GM23338 (cell line): ENCODE measurements at regions not wholly inside any gene's neighbourhood (a gene's known extent, or its start where the extent isn't known, plus 50 kb on each side); places are given as distances from the start of the nearest gene placed in this dataset.

Experiments
- ATAC-seq: fragments of 200-7000 bp; cut with Tn5 transposase; 3 replicates; pipeline ENCODE4 v1.9.1; 2020
- DNase-seq: peaks from one replicate; pipeline ENCODE4 v3.0.0-alpha.2; 2015; ENCODE audit warnings: low spot score
- H2AFZ ChIP-seq: fragments of 200-600 bp; sonication (generic); 2 replicates; pipeline ENCODE4 v1.8.0; 2016; ENCODE audit warnings: antibody characterized with exemption, mild to moderate bottlenecking, moderate library complexity
- H3F3A ChIP-seq: fragments of 200-600 bp; sonication (generic); replicated peaks from 2 replicates; pipeline ENCODE4 v1.8.0; 2017; ENCODE audit warnings: antibody characterized with exemption, mixed run types, low read depth
- H3K27ac ChIP-seq: fragments of 200-600 bp; sonication (generic); 2 replicates; pipeline ENCODE4 v1.6.1; 2016; ENCODE audit warnings: low read depth
- H3K27me3 ChIP-seq: fragments of 200-600 bp; sonication (generic); 2 replicates; pipeline ENCODE4 v1.8.0; 2016; ENCODE audit warnings: mild to moderate bottlenecking, mixed run types, moderate library complexity; ENCODE audit not compliant: insufficient read depth
- H3K36me3 ChIP-seq: fragments of 200-600 bp; sonication (generic); 2 replicates; pipeline ENCODE4 v1.8.0; 2016; ENCODE audit warnings: mild to moderate bottlenecking; ENCODE audit not compliant: insufficient read depth
- H3K4me1 ChIP-seq: fragments of 200-600 bp; sonication (generic); 2 replicates; pipeline ENCODE4 v1.8.0; 2016; ENCODE audit warnings: mild to moderate bottlenecking, moderate library complexity; ENCODE audit not compliant: insufficient read depth
- H3K4me2 ChIP-seq: fragments of 200-600 bp; sonication (generic); 2 replicates; pipeline ENCODE4 v1.7.1; 2017; ENCODE audit warnings: mixed run types
- H3K4me3 ChIP-seq: fragments of 200-600 bp; sonication (generic); 2 replicates; pipeline ENCODE4 v1.6.1; 2016; ENCODE audit warnings: mixed run types
- H3K79me2 ChIP-seq: fragments of 200-600 bp; sonication (generic); replicated peaks from 2 replicates; pipeline ENCODE4 v1.8.0; 2017; ENCODE audit warnings: mild to moderate bottlenecking; ENCODE audit not compliant: insufficient read depth
- H3K9me2 ChIP-seq: fragments of 200-600 bp; sonication (generic); 2 replicates; pipeline ENCODE4 v1.8.0; 2017; ENCODE audit not compliant: insufficient read depth
- H4K20me1 ChIP-seq: fragments of 200-600 bp; sonication (generic); replicated peaks from 2 replicates; pipeline ENCODE4 v1.8.0; 2017; ENCODE audit warnings: mild to moderate bottlenecking; ENCODE audit not compliant: insufficient read depth
- H3K27ac Mint-ChIP-seq: 2 replicates; pipeline ENCODE4 v1.8.0; 2020; ENCODE audit warnings: inconsistent platforms, mild to moderate bottlenecking, moderate library complexity, mixed read lengths
- H3K27me3 Mint-ChIP-seq: 3 replicates; pipeline ENCODE4 v1.8.0; 2022; ENCODE audit warnings: low read depth, mild to moderate bottlenecking, moderate library complexity, mixed read lengths, inconsistent platforms; ENCODE audit not compliant: insufficient read depth, poor library complexity
- H3K36me3 Mint-ChIP-seq: 3 replicates; pipeline ENCODE4 v1.8.0; 2021; ENCODE audit warnings: low read depth, mild to moderate bottlenecking, inconsistent platforms, moderate library complexity, mixed read lengths
- H3K4me1 Mint-ChIP-seq: 3 replicates; pipeline ENCODE4 v1.8.0; 2020; ENCODE audit warnings: mild to moderate bottlenecking, inconsistent platforms, mixed read lengths
- H3K4me3 Mint-ChIP-seq: 3 replicates; pipeline ENCODE4 v1.8.0; 2021; ENCODE audit warnings: moderate library complexity, mild to moderate bottlenecking, inconsistent platforms, mixed read lengths
- H3K9me3 Mint-ChIP-seq: 3 replicates; pipeline ENCODE4 v1.8.0; 2020; ENCODE audit warnings: moderate library complexity, mild to moderate bottlenecking, inconsistent platforms, mixed read lengths
- CREB1 ChIP-seq: fragments of 250-450 bp; sonication (Bioruptor Pico); IDR thresholded peaks from 2 replicates; pipeline ENCODE4 v1.5.0; 2020; ENCODE audit warnings: low read depth, mild to moderate bottlenecking, moderate library complexity
- EZH2 ChIP-seq: fragments of 200-600 bp; sonication (generic); IDR thresholded peaks from one replicate; pipeline ENCODE4 v1.8.0; 2017; ENCODE audit warnings: antibody characterized with exemption, mild to moderate bottlenecking, low read depth; ENCODE audit not compliant: unreplicated experiment
- EZH2phosphoT487 ChIP-seq: fragments of 200-600 bp; sonication (generic); IDR thresholded peaks from one replicate; pipeline ENCODE4 v1.8.1; 2018; ENCODE audit warnings: antibody characterized with exemption; ENCODE audit not compliant: unreplicated experiment
- JUNB ChIP-seq: IDR thresholded peaks from one replicate; pipeline ENCODE4 v1.6.1; 2016; ENCODE audit warnings: antibody characterized with exemption; ENCODE audit not compliant: unreplicated experiment
- NANOG ChIP-seq: IDR thresholded peaks from 2 replicates; pipeline ENCODE4 v1.6.1; 2016; ENCODE audit warnings: antibody characterized with exemption, borderline replicate concordance
- POLR2AphosphoS5 ChIP-seq: IDR thresholded peaks from 2 replicates; pipeline ENCODE4 v1.6.1; 2016; ENCODE audit warnings: antibody characterized with exemption, low read depth
- STAT1 ChIP-seq: IDR thresholded peaks from one replicate; pipeline ENCODE4 v1.6.1; 2016; ENCODE audit warnings: antibody characterized with exemption; ENCODE audit not compliant: unreplicated experiment
- ZNF114 ChIP-seq: fragments of 250-450 bp; sonication (Bioruptor Pico); IDR thresholded peaks from 2 replicates; pipeline ENCODE4 v1.5.0; 2020; ENCODE audit warnings: mild to moderate bottlenecking, moderate library complexity
- ZNF331 ChIP-seq: fragments of 250-450 bp; sonication (Bioruptor Pico); IDR thresholded peaks from 2 replicates; pipeline ENCODE4 v1.5.0; 2020; ENCODE audit warnings: low read depth, mild to moderate bottlenecking, moderate library complexity
- TF ChIP-seq, protein P1 (sequence below), 2 experiments: fragments of 200-600 bp in 1 of 2; sonication (generic) in 1 of 2; conservative IDR thresholded peaks; 2 replicates each; pipeline versions ENCODE4 v1.5.1 to v1.6.1; 2016 to 2017; ENCODE audit warnings: antibody characterized with exemption in 2 of 2, low read depth in 2 of 2, mild to moderate bottlenecking in 2 of 2, moderate library complexity in 1 of 2
- TF ChIP-seq, protein P2 (sequence below): IDR thresholded peaks from 2 replicates; pipeline ENCODE4 v1.6.1; 2016; ENCODE audit warnings: antibody characterized with exemption
- TF ChIP-seq, protein P3 (sequence below): fragments of 250-450 bp; sonication (Bioruptor Pico); IDR thresholded peaks from 2 replicates; pipeline ENCODE4 v1.5.0; 2020; ENCODE audit warnings: mild to moderate bottlenecking, moderate library complexity
- TF ChIP-seq, protein P4 (sequence below): IDR thresholded peaks from one replicate; pipeline ENCODE4 v1.6.1; 2018; ENCODE audit warnings: antibody characterized with exemption; ENCODE audit not compliant: unreplicated experiment

DNA sequence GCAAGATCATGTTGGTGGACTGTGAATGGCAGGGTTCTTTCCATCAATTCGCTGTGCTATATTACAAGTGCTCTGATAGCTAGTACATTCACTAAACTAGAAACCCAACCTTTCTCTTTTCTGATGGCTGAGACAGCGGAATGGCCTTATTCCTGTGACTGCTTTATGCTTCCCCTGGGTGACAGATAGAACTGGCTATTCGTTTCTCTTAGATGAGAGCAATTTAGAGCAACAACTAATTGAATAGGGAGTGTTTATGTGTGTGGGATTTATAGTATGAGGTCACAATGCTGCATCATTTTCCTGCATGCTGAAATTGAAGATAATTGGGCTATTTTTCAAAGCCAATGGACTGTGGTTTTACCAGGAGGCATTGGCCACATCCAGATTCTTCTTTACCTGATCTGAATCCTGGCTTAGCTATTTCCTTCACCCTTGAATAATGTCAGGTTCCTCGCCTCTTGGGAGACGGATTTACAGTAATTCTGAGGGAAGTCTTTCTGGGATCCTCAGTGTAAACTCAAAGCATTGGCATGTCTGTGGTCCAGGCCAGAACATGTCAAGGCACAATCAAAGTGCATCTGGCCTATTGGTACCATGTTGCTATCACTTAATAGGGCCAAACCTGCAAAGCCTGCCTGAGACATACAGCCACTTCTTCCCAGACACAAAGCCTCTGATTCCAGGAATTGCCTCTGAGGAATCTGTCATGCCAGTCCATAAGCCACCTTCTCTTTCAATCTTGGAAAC is 775.0 kb upstream of the API5 start:
- Histone ChIP-seq H3K4me2 (no peak overlapping the region), H3K4me1 (no peaks in the 10 kb centered on the region), H3K27me3 (no peaks in the 10 kb centered on the region), H4K20me1 (no peaks in the 10 kb centered on the region), H3K4me3 (no peak overlapping the region), H3K36me3 (no peaks in the 10 kb centered on the region), H3K9me2 (no peaks in the 10 kb centered on the region), H3K79me2 (no peaks in the 10 kb centered on the region), H2AFZ (no peak overlapping the region), H3K27ac (no peak overlapping the region), H3F3A (no peaks in the 10 kb centered on the region)
- ATAC-seq = no peak
- Mint-ChIP-seq H3K36me3 (no peaks in the 10 kb centered on the region; the same call in 2 of the 3 replicates), H3K9me3 (peaks cover 80% of the 10 kb centered on the region), H3K27ac (no peak overlapping the region), H3K27me3 (no peaks in the 10 kb centered on the region), H3K4me3 (no peak overlapping the region), H3K4me1 (no peaks in the 10 kb centered on the region)
- TF ChIP-seq POLR2AphosphoS5 (no peak), EZH2 (no peak), ZNF114 (CRISPR knock-in tag) (no peak), JUNB (no peak), ZNF331 (CRISPR knock-in tag) (no peak), CREB1 (CRISPR knock-in tag) (no peak), EZH2phosphoT487 (no peak), NANOG (no peak), STAT1 (no peak)
- TF ChIP-seq, protein P1, sequence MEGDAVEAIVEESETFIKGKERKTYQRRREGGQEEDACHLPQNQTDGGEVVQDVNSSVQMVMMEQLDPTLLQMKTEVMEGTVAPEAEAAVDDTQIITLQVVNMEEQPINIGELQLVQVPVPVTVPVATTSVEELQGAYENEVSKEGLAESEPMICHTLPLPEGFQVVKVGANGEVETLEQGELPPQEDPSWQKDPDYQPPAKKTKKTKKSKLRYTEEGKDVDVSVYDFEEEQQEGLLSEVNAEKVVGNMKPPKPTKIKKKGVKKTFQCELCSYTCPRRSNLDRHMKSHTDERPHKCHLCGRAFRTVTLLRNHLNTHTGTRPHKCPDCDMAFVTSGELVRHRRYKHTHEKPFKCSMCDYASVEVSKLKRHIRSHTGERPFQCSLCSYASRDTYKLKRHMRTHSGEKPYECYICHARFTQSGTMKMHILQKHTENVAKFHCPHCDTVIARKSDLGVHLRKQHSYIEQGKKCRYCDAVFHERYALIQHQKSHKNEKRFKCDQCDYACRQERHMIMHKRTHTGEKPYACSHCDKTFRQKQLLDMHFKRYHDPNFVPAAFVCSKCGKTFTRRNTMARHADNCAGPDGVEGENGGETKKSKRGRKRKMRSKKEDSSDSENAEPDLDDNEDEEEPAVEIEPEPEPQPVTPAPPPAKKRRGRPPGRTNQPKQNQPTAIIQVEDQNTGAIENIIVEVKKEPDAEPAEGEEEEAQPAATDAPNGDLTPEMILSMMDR (conservative IDR thresholded peaks at IDR 0.05; ENCODE audit: low read depth in 2 of 2) = no peak
- TF ChIP-seq, protein P2, sequence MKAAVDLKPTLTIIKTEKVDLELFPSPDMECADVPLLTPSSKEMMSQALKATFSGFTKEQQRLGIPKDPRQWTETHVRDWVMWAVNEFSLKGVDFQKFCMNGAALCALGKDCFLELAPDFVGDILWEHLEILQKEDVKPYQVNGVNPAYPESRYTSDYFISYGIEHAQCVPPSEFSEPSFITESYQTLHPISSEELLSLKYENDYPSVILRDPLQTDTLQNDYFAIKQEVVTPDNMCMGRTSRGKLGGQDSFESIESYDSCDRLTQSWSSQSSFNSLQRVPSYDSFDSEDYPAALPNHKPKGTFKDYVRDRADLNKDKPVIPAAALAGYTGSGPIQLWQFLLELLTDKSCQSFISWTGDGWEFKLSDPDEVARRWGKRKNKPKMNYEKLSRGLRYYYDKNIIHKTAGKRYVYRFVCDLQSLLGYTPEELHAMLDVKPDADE = no peak
- TF ChIP-seq, protein P3, sequence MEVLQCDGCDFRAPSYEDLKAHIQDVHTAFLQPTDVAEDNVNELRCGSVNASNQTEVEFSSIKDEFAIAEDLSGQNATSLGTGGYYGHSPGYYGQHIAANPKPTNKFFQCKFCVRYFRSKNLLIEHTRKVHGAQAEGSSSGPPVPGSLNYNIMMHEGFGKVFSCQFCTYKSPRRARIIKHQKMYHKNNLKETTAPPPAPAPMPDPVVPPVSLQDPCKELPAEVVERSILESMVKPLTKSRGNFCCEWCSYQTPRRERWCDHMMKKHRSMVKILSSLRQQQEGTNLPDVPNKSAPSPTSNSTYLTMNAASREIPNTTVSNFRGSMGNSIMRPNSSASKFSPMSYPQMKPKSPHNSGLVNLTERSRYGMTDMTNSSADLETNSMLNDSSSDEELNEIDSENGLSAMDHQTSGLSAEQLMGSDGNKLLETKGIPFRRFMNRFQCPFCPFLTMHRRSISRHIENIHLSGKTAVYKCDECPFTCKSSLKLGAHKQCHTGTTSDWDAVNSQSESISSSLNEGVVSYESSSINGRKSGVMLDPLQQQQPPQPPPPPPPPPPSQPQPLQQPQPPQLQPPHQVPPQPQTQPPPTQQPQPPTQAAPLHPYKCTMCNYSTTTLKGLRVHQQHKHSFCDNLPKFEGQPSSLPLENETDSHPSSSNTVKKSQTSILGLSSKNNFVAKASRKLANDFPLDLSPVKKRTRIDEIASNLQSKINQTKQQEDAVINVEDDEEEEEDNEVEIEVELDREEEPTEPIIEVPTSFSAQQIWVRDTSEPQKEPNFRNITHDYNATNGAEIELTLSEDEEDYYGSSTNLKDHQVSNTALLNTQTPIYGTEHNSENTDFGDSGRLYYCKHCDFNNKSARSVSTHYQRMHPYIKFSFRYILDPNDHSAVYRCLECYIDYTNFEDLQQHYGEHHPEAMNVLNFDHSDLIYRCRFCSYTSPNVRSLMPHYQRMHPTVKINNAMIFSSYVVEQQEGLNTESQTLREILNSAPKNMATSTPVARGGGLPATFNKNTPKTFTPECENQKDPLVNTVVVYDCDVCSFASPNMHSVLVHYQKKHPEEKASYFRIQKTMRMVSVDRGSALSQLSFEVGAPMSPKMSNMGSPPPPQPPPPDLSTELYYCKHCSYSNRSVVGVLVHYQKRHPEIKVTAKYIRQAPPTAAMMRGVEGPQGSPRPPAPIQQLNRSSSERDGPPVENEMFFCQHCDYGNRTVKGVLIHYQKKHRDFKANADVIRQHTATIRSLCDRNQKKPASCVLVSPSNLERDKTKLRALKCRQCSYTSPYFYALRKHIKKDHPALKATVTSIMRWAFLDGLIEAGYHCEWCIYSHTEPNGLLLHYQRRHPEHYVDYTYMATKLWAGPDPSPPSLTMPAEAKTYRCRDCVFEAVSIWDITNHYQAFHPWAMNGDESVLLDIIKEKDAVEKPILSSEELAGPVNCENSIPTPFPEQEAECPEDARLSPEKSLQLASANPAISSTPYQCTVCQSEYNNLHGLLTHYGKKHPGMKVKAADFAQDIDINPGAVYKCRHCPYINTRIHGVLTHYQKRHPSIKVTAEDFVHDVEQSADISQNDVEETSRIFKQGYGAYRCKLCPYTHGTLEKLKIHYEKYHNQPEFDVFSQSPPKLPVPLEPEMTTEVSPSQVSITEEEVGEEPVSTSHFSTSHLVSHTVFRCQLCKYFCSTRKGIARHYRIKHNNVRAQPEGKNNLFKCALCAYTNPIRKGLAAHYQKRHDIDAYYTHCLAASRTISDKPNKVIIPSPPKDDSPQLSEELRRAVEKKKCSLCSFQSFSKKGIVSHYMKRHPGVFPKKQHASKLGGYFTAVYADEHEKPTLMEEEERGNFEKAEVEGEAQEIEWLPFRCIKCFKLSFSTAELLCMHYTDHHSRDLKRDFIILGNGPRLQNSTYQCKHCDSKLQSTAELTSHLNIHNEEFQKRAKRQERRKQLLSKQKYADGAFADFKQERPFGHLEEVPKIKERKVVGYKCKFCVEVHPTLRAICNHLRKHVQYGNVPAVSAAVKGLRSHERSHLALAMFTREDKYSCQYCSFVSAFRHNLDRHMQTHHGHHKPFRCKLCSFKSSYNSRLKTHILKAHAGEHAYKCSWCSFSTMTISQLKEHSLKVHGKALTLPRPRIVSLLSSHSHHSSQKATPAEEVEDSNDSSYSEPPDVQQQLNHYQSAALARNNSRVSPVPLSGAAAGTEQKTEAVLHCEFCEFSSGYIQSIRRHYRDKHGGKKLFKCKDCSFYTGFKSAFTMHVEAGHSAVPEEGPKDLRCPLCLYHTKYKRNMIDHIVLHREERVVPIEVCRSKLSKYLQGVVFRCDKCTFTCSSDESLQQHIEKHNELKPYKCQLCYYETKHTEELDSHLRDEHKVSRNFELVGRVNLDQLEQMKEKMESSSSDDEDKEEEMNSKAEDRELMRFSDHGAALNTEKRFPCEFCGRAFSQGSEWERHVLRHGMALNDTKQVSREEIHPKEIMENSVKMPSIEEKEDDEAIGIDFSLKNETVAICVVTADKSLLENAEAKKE (CRISPR knock-in tag) = no peak
- TF ChIP-seq, protein P4, sequence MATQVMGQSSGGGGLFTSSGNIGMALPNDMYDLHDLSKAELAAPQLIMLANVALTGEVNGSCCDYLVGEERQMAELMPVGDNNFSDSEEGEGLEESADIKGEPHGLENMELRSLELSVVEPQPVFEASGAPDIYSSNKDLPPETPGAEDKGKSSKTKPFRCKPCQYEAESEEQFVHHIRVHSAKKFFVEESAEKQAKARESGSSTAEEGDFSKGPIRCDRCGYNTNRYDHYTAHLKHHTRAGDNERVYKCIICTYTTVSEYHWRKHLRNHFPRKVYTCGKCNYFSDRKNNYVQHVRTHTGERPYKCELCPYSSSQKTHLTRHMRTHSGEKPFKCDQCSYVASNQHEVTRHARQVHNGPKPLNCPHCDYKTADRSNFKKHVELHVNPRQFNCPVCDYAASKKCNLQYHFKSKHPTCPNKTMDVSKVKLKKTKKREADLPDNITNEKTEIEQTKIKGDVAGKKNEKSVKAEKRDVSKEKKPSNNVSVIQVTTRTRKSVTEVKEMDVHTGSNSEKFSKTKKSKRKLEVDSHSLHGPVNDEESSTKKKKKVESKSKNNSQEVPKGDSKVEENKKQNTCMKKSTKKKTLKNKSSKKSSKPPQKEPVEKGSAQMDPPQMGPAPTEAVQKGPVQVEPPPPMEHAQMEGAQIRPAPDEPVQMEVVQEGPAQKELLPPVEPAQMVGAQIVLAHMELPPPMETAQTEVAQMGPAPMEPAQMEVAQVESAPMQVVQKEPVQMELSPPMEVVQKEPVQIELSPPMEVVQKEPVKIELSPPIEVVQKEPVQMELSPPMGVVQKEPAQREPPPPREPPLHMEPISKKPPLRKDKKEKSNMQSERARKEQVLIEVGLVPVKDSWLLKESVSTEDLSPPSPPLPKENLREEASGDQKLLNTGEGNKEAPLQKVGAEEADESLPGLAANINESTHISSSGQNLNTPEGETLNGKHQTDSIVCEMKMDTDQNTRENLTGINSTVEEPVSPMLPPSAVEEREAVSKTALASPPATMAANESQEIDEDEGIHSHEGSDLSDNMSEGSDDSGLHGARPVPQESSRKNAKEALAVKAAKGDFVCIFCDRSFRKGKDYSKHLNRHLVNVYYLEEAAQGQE = no peak
- no peak for DNase-seq
